Tibial nerve (tissue), 4 donors: ENCODE measurements at regions not wholly inside any gene's neighbourhood (a gene's known extent, or its start where the extent isn't known, plus 50 kb on each side); places are given as distances from the start of the nearest gene placed in this dataset.

Source experiments
- DNase-seq, 2 donors: peaks; one replicate each; pipeline ENCODE4 v3.0.0-alpha.2; 2019; ENCODE audit warnings: low spot score in 2 of 2
- H3K27ac ChIP-seq, 4 donors: fragments of 200-600 bp; sonication (generic) in 3 of 4; one replicate each; pipeline ENCODE4 v1.5.1; 2017 to 2019; ENCODE audit warnings: mild to moderate bottlenecking in 1 of 4
- H3K27me3 ChIP-seq, 2 donors: fragments of 200-600 bp; sonication (generic) in 1 of 2; one replicate each; pipeline versions ENCODE4 v1.5.1 to v1.6.0; 2017 to 2019
- H3K36me3 ChIP-seq, 3 donors: fragments of 200-600 bp; sonication (generic); one replicate each; pipeline ENCODE4 v1.5.1; 2018 to 2019
- H3K4me1 ChIP-seq, 4 donors: fragments of 200-600 bp; sonication (generic) in 3 of 4; one replicate each; pipeline ENCODE4 v1.5.1; 2017 to 2019
- H3K4me3 ChIP-seq, 4 donors: fragments of 200-600 bp; sonication (generic) in 3 of 4; one replicate each; pipeline ENCODE4 v1.5.1; 2017 to 2019; ENCODE audit warnings: mild to moderate bottlenecking in 1 of 4, moderate library complexity in 1 of 4
- H3K9me3 ChIP-seq, 4 donors: fragments of 200-600 bp; sonication (generic) in 3 of 4; one replicate each; pipeline ENCODE4 v1.5.1; 2017 to 2019
- CTCF ChIP-seq, 5 experiments: fragments of 200-600 bp in 3 of 5; fragments of 450-650 bp in 2 of 5; sonication (generic) in 3 of 5; IDR thresholded peaks; one replicate each; pipeline ENCODE4 v1.5.1; 2016 to 2019; ENCODE audit warnings: antibody characterized with exemption in 5 of 5, mild to moderate bottlenecking in 3 of 5, moderate library complexity in 2 of 5
- EP300 ChIP-seq, 2 donors: sonication (generic); formaldehyde crosslinking; IDR thresholded peaks; one replicate each; pipeline ENCODE4 v1.6.1; 2017; ENCODE audit warnings: antibody characterized with exemption in 2 of 2, mild to moderate bottlenecking in 1 of 2
- POLR2A ChIP-seq, 2 donors: fragments of 450-650 bp; IDR thresholded peaks; one replicate each; pipeline ENCODE4 v1.6.1; 2017; ENCODE audit warnings: antibody characterized with exemption in 2 of 2, mild to moderate bottlenecking in 2 of 2, moderate library complexity in 2 of 2
- WGBS, 2 donors: methylation state at CpG; one replicate each; pipeline ENCODE4 v1.1.5; 2018; 5-methylcytosine and 5-hydroxymethylcytosine counted together

- Histone ChIP-seq H3K36me3 (no peaks in the 10 kb centered on the region), H3K4me1 (no peaks in the 10 kb centered on the region), H3K4me3 (no peak overlapping the region), H3K9me3 (no peaks in the 10 kb centered on the region), H3K27me3 (no peaks in the 10 kb centered on the region), H3K27ac (no peak overlapping the region)
- no peak for DNase-seq
- no peak for TF ChIP-seq POLR2A (IDR thresholded peaks at IDR 0.05)
- TF ChIP-seq CTCF (IDR thresholded peaks at IDR 0.05) = no peak
- TF ChIP-seq EP300 (IDR thresholded peaks at IDR 0.05) = no peak
- 74 to 83% methylated on average over 9 of the region's 9 CpGs for WGBS, 2 donors
These were observed 127.7 kb downstream of the ZIC5 start for GRCh38 chr13:99843872-99844271.

DNA sequence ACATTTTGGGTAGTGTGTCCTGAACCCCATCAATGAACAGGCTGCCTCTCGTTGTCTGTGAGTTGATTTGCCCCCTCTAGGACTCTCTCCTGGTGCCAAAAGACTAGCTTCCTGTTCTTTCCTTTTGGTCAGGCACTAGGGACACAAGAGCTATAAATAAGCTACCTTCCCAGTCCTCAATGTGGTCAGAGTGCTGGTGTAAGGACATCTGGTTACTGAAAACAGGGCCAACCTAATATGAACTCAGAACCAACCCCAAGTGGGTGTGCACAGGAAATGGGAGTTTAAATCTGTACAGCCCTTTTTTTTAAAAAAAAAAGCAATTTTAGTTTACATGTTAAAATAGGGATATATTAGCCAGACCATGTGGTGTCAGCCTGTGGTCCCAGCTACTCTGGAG, 129.2 kb downstream of the ZIC5 start:
- no peaks in the 10 kb centered on the region for H3K9me3 ChIP-seq
- no peak for DNase-seq
- H3K27me3 ChIP-seq = no peaks in the 10 kb centered on the region
- no peaks in the 10 kb centered on the region for H3K36me3 ChIP-seq
- H3K4me3 ChIP-seq = no peak overlapping the region
- no peaks in the 10 kb centered on the region for H3K4me1 ChIP-seq
- WGBS, 2 donors = 24 to 50% methylated on average over 1 of the region's 1 CpG
- H3K27ac ChIP-seq = no peak overlapping the region
- TF ChIP-seq CTCF (IDR thresholded peaks at IDR 0.05) (no peak), POLR2A (IDR thresholded peaks at IDR 0.05) (no peak), EP300 (IDR thresholded peaks at IDR 0.05) (no peak)

- Histone ChIP-seq H3K36me3 (no peaks in the 10 kb centered on the region), H3K27me3 (no peaks in the 10 kb centered on the region), H3K4me1 (no peaks in the 10 kb centered on the region), H3K4me3 (no peak overlapping the region), H3K27ac (no peak overlapping the region), H3K9me3 (no peaks in the 10 kb centered on the region)
- DNase-seq = no peak
- TF ChIP-seq EP300 (IDR thresholded peaks at IDR 0.05) (no peak), CTCF (IDR thresholded peaks at IDR 0.05) (no peak), POLR2A (IDR thresholded peaks at IDR 0.05) (no peak)
- 89 to 92% methylated on average over 4 of the region's 4 CpGs for WGBS, 2 donors
These were observed 135.3 kb downstream of the ZIC5 start for GRCh38 chr13:99836291-99836690.

GRCh38 chr13:99835442-99835841, 136.1 kb downstream of the ZIC5 start:
- Histone ChIP-seq H3K27ac (no peak overlapping the region), H3K36me3 (no peaks in the 10 kb centered on the region), H3K4me3 (no peak overlapping the region), H3K4me1 (no peaks in the 10 kb centered on the region), H3K9me3 (no peaks in the 10 kb centered on the region), H3K27me3 (no peaks in the 10 kb centered on the region)
- WGBS, 2 donors = 56 to 67% methylated on average over 1 of the region's 1 CpG
- no peak for DNase-seq
- no peak for TF ChIP-seq POLR2A (IDR thresholded peaks at IDR 0.05)
- no peak for TF ChIP-seq CTCF (IDR thresholded peaks at IDR 0.05)
- no peak for TF ChIP-seq EP300 (IDR thresholded peaks at IDR 0.05)

GRCh38 chr13:99834246-99834645, 137.3 kb downstream of the ZIC5 start:
- TF ChIP-seq CTCF (IDR thresholded peaks at IDR 0.05) (no peak), POLR2A (IDR thresholded peaks at IDR 0.05) (no peak), EP300 (IDR thresholded peaks at IDR 0.05) (no peak)

More at GRCh38 chr13:99834246-99834645, 137.3 kb downstream of the ZIC5 start:
- H3K9me3 ChIP-seq = no peaks in the 10 kb centered on the region
- no peaks in the 10 kb centered on the region for H3K4me1 ChIP-seq
- DNase-seq = no peak
- no peaks in the 10 kb centered on the region for H3K36me3 ChIP-seq
- no peak overlapping the region for H3K4me3 ChIP-seq
- H3K27me3 ChIP-seq = no peaks in the 10 kb centered on the region
- H3K27ac ChIP-seq = no peak overlapping the region
- WGBS, 2 donors = 88% methylated on average over 3 of the region's 3 CpGs
